Choroid plexus epithelial cell (primary cell): ENCODE measurements at regions not wholly inside any gene's neighbourhood (a gene's known extent, or its start where the extent isn't known, plus 50 kb on each side); places are given as distances from the start of the nearest gene placed in this dataset.

Source experiments
- DNase-seq: peaks from one replicate; pipeline ENCODE4 v3.0.0-alpha.2; 2010; ENCODE audit warnings: low read depth
- H3K4me3 ChIP-seq: 2 replicates; pipeline ENCODE4 v1.5.1; 2011; ENCODE audit warnings: low read depth, mild to moderate bottlenecking, control low read depth, low read length, moderate library complexity
- TF ChIP-seq, protein P1 (sequence below): conservative IDR thresholded peaks from 2 replicates; pipeline ENCODE4 v1.5.1; 2011; ENCODE audit warnings: low read depth, mild to moderate bottlenecking, control low read depth, inconsistent platforms, low read length, moderate library complexity

DNA sequence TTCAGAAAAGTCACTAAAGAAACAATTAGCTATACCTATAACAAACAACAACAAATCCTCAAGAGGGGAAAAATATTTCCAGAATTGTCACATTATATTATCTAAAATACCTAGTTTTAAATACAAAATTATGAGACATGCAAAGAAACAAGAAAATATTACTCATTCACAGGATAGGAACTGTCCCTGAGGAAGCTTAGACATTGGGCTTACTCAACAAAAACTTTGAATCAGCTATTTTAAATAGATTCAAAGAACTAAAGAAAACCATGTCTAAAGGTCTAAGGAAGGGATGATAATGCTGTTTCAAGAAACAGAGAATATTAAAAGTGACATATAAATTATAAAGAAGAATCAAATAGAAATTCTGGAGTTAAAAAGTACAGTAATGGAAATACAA is 131.9 kb upstream of the ZNF516 start:
- no peak for DNase-seq
- no peak overlapping the region for H3K4me3 ChIP-seq
- TF ChIP-seq, protein P1, sequence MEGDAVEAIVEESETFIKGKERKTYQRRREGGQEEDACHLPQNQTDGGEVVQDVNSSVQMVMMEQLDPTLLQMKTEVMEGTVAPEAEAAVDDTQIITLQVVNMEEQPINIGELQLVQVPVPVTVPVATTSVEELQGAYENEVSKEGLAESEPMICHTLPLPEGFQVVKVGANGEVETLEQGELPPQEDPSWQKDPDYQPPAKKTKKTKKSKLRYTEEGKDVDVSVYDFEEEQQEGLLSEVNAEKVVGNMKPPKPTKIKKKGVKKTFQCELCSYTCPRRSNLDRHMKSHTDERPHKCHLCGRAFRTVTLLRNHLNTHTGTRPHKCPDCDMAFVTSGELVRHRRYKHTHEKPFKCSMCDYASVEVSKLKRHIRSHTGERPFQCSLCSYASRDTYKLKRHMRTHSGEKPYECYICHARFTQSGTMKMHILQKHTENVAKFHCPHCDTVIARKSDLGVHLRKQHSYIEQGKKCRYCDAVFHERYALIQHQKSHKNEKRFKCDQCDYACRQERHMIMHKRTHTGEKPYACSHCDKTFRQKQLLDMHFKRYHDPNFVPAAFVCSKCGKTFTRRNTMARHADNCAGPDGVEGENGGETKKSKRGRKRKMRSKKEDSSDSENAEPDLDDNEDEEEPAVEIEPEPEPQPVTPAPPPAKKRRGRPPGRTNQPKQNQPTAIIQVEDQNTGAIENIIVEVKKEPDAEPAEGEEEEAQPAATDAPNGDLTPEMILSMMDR: no peak

DNA sequence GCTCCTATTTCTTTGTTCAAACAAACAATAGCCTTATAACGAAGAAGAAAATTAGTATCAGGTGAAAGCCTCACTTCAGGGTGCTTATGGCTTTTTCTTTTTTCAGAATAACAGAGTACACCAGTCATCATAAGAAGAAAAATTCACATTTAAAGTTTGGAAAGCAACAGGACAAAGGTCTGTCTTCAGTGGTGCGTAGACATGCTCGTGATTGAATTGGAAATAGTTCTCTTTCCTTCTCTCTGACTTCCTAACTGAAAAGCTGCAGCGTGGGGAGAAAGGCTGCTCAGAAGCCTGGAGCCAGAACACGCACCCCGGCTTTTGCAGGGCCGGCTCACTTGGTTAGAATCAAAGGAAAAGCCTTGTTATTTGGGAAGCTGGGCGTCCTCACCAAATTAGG is 127.6 kb upstream of the ZNF516 start:
- H3K4me3 ChIP-seq: no peak overlapping the region
- TF ChIP-seq, protein P1: no peak
- DNase-seq: no peak

DNA sequence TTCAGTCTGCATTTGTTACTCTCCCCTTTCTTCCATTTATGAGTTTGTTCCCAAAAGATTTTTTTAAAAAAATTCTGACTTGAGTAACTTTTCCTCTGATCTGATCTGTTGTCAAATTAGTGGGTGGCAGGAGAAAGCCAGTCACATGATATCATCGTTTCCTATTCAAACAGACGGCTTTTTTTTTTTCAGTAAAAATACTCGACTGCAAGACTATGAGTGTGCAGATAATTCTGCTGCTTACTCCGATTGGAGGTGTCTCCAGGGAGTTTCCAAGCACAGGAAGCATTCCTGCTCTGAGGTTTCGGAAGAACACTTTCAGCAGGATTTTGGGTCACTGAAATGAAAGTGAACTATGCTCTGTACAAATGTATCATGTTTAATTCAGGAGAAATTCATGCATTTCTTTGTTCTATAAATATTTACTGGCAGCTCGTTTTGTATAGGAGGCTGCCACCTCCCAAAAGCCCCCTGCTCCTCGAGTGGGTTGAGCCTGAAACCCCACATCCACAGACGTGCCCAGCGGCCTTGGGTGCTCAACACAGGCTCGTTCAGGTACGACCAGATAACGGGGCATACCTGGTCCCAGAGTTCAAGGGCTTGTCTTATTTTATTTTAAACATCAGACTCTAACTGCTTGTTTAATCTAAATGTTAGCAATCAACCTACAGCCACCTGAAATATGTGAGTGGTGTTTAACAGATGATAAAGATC is 126.9 kb upstream of the ZNF516 start:
- TF ChIP-seq, protein P1: no peak
- DNase-seq: peak; percentile 79
- peak overlapping the region; percentile 43 for H3K4me3 ChIP-seq

DNA sequence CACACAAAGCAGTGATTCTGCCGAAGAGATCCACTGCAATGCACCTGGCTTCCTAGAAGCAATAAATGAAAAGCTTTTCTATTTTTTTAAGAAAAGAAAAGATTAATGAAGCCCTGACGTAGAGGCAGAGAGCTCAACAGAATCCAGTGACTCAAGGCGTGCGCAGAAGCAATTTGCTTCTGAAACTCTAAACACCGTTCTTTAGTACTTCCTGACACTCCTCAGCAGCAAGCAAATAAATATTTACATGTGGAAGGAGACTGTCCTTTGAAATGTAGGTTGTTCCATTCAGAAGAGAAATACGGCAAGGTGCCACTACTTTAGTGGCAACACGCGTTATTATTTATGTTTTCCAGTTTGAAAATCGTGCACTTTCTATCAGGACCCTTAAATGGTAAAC is 126.2 kb upstream of the ZNF516 start:
- DNase-seq: peak; percentile 43
- TF ChIP-seq, protein P1: no peak
- peak overlapping the region; percentile 50 for H3K4me3 ChIP-seq

DNA sequence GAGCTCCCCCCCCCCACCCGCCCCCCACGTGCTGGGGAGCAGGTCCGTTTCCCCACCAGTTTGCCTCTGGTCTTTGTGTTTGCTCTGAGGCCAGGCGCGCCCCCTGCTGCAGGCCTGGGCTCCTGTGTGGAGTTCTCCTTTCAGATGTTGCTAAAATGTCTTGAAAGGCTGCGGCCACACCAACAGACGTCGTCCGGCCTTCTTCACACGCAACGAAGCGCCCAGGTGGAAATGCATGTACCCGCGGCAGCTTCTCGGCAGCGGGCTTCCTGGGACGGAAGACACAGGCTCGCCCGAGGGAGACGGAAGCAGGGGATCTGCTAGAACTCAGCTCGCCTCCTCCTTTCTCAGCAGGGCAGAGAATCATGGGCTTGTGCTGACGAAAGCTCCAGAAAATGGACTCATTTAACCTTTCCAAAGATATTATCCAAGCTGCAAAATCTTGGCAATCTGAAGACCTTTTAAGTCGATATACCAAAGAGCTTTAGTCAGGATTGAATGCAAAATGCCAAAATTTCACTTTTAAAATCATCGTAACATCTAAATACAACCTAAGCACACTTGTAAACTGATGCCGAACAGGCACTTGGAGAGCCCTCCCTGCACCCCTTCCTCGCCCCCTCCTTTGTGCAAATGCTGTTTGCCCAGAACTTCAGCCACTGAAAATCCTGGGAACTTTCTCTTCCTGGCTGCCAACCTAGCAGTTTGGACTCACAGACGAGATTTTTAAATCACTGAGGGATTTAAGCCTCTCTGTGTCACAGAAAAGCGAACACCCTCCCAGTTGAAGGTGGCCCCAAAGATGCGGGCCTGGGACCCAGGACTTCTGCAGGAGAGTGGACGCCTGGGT is 125.5 kb upstream of the ZNF516 start:
- peak overlapping the region; percentile 50 for H3K4me3 ChIP-seq
- DNase-seq: peak; percentile 86
- TF ChIP-seq, protein P1: peak; percentile 80

DNA sequence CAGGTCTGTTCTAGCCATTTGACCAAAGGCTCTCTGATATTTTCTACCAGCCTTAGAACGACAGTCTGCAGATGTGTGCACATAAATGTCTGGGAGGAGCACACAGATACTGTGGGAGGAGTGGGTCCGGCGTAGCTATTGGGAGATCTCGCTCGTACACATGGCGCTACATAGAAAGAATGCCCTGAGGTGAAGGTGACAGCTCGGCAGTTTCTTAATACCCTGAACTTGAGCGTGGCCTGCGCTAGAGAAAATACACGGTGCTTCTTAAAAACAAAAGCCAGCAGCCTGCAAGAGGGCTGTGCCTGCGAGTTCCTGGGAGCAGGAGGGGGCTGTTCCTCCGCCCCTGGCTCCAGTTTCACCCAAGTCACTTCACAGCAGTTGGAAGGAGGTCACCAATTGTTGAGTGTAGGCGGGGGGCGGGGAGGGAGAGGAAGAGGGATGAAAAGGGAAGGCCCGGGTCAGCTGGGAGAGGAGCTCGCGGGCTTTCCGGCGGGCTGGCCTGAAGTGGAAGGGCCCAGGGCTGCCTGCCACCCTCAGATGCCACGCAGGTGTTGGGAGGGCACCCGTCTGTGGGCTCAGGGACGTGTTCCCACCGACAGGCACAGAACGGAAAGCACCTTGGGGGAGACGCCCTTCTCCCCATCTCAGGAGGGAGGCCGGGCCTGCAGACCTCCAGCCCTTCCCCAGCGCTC is 124.7 kb upstream of the ZNF516 start:
- H3K4me3 ChIP-seq: peak overlapping the region; percentile 50

More for the DNA sequence above, 124.7 kb upstream of the ZNF516 start:
- peak; percentile 82 for DNase-seq
- TF ChIP-seq, protein P1: no peak
